Subcutaneous abdominal adipose tissue (tissue), 5 donors: ENCODE measurements at regions not wholly inside any gene's neighbourhood (a gene's known extent, or its start where the extent isn't known, plus 50 kb on each side); places are given as distances from the start of the nearest gene placed in this dataset.
"Not testable (repeated sequence)": the region's sequence is repeated elsewhere in the genome, so short reads cannot be mapped to it uniquely, and the experiment has no call there.

ENCODE experiments used
- H3K27ac ChIP-seq: one replicate; pipeline ENCODE4 v1.7.0; 2013; ENCODE audit warnings: low read depth, mild to moderate bottlenecking, inconsistent platforms, low read length, moderate library complexity
- H3K27me3 ChIP-seq, 5 donors: one replicate each; pipeline ENCODE4 v1.7.0; 2013; ENCODE audit warnings: low read length in 5 of 5, inconsistent platforms in 1 of 5; ENCODE audit not compliant: control insufficient read depth in 5 of 5, insufficient read depth in 4 of 5
- H3K36me3 ChIP-seq, 5 donors: one replicate each; pipeline ENCODE4 v1.7.0; 2013; ENCODE audit warnings: low read length in 5 of 5; ENCODE audit not compliant: control insufficient read depth in 5 of 5, insufficient read depth in 5 of 5
- H3K4me1 ChIP-seq, 5 donors: one replicate each; pipeline ENCODE4 v1.7.0; 2013; ENCODE audit warnings: low read length in 5 of 5, mild to moderate bottlenecking in 3 of 5, moderate library complexity in 1 of 5; ENCODE audit not compliant: control insufficient read depth in 5 of 5, insufficient read depth in 5 of 5
- H3K4me3 ChIP-seq, 5 donors: one replicate each; pipeline ENCODE4 v1.7.0; 2013; ENCODE audit warnings: low read length in 5 of 5, low read depth in 1 of 5
- H3K9ac ChIP-seq, 5 donors: one replicate each; pipeline ENCODE4 v1.7.0; 2013; ENCODE audit warnings: low read length in 5 of 5, mild to moderate bottlenecking in 4 of 5, moderate library complexity in 3 of 5
- H3K9me3 ChIP-seq, 5 donors: one replicate each; pipeline ENCODE4 v1.7.0; 2013; ENCODE audit warnings: low read length in 5 of 5; ENCODE audit not compliant: control insufficient read depth in 5 of 5
- donor health status: healthy.
- donor health status: healthy.
- donor health status: healthy.
- donor health status: healthy.
- donor health status: healthy.

GRCh38 chr12:9450127-9450567 is 157.6 kb downstream of the KLRB1 start:
- peaks cover 0 to 10% (median 3%) of the 10 kb centered on the region in 5 donors for H3K4me1 ChIP-seq
- not testable (repeated sequence) for H3K36me3 ChIP-seq, H3K9me3 ChIP-seq, H3K9ac ChIP-seq, H3K4me3 ChIP-seq, H3K27me3 ChIP-seq, H3K27ac ChIP-seq

- not testable (repeated sequence) for H3K36me3 ChIP-seq, H3K27me3 ChIP-seq, H3K9ac ChIP-seq, H3K27ac ChIP-seq, H3K4me3 ChIP-seq, H3K9me3 ChIP-seq
- peaks cover 0 to 10% (median 3%) of the 10 kb centered on the region in 5 donors for H3K4me1 ChIP-seq
Observed at GRCh38 chr12:9449657-9450126, 158.0 kb downstream of the KLRB1 start.

DNA sequence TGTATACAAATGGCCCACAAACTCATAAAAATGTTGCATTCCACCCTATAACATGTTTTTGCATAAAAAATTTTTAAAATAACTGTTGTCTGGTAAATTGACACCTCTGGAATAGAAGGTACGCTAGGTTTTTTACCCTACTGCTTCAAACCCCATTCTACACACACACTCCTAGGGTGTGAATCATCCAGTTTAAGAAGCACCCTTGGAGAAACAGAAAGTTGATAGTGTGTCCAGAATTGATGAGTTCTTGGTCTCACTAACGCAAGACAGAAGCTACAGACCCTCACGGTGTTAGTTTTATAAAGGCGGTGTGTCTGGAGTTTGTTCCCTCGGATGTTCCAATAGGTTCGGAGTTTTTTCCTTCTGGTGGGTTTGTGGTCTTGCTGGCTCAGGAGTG is 158.5 kb downstream of the KLRB1 start:
- Histone ChIP-seq H3K27ac (no peak overlapping the region), H3K4me1 (peaks cover 0 to 10% (median 3%) of the 10 kb centered on the region in 5 donors), H3K9me3 (no peaks in the 10 kb centered on the region), H3K4me3 (no peak overlapping the region), H3K27me3 (no peaks in the 10 kb centered on the region), H3K9ac (no peak overlapping the region), H3K36me3 (no peaks in the 10 kb centered on the region)

- not testable (repeated sequence) for H3K27ac ChIP-seq, H3K36me3 ChIP-seq, H3K27me3 ChIP-seq, H3K9me3 ChIP-seq
- Histone ChIP-seq H3K4me1 (peaks cover 0 to 10% (median 3%) of the 10 kb centered on the region in 5 donors), H3K9ac (peak overlapping the region in 1 of 5 donors; percentile 66), H3K4me3 (peak overlapping the region; percentile 66 to 79 (median 69))
Observed at GRCh38 chr12:9448648-9449047, 159.1 kb downstream of the KLRB1 start.

- Histone ChIP-seq H3K4me3 (peak overlapping the region; percentile 66 to 79 (median 69)), H3K4me1 (peaks cover 0 to 10% (median 3%) of the 10 kb centered on the region in 5 donors), H3K9ac (peak overlapping the region in 2 of 5 donors; percentile 55 to 73)
- not testable (repeated sequence) for H3K27ac ChIP-seq, H3K36me3 ChIP-seq, H3K9me3 ChIP-seq, H3K27me3 ChIP-seq
Observed at GRCh38 chr12:9447791-9448614, 159.7 kb downstream of the KLRB1 start.

- H3K4me3 ChIP-seq, result peak overlapping the region in 4 of 5 donors; percentile 66 to 75 (median 69)
- not testable (repeated sequence) for H3K36me3 ChIP-seq, H3K9me3 ChIP-seq, H3K27ac ChIP-seq, H3K27me3 ChIP-seq
- H3K9ac ChIP-seq, result peak overlapping the region in 2 of 5 donors; percentile 55 to 73
- peaks cover 0 to 10% (median 3%) of the 10 kb centered on the region in 5 donors for H3K4me1 ChIP-seq
Observed at GRCh38 chr12:9446883-9447761, 160.6 kb downstream of the KLRB1 start.

- H3K9me3 ChIP-seq, result not testable (repeated sequence)
Observed at GRCh38 chr12:9440428-9440827, 167.3 kb downstream of the KLRB1 start.

GRCh38 chr12:9435682-9436081 is 172.0 kb downstream of the KLRB1 start:
- not testable (repeated sequence) for H3K27me3 ChIP-seq, H3K4me3 ChIP-seq, H3K36me3 ChIP-seq, H3K27ac ChIP-seq, H3K4me1 ChIP-seq, H3K9me3 ChIP-seq, H3K9ac ChIP-seq

More at GRCh38 chr12:9440428-9440827, 167.3 kb downstream of the KLRB1 start:
- not testable (repeated sequence) for H3K27ac ChIP-seq, H3K4me1 ChIP-seq, H3K36me3 ChIP-seq, H3K4me3 ChIP-seq, H3K27me3 ChIP-seq, H3K9ac ChIP-seq

DNA sequence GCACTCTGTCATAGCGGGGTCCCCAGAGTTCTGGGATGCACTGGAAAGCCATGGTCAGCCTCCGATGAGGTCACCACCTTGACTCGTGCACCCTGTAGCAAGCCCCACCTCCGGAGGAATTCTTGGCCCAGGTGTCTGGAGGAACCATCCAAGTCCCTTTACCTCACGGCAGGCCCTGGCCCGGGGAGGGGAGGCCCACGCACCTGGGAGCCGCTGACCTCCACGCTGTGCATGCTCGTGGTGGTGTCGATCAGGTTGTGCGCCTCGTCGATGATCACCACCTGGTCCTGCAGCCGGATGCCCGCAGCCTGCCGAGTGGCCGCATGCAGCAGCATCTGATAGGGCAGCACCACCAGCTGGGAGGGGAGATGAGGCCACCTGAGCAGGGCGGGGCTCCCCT is 177.3 kb downstream of the KLRB1 start:
- H3K27ac ChIP-seq, H3K36me3 ChIP-seq, H3K9ac ChIP-seq, H3K4me3 ChIP-seq, H3K27me3 ChIP-seq, H3K9me3 ChIP-seq, H3K4me1 ChIP-seq: not testable (repeated sequence)

DNA sequence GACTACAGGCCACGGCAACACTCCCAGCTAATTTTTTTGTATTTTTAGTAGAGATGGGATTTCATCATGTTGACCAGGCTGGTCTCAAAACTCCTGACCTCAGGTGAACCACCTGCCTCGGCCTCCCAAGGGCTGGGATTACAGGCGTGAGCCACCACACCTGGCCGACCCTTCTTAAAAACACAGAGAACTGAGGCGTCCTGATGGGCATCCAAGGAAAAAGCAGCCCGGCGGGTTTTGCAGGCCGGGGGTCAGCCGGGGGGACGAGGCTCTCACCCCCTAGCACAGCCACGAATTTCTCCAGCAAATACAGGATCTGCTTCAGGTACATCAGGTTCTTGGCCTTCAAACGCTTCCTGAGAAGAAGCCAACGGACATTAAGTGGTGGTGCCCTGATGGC is 178.9 kb downstream of the KLRB1 start:
- not testable (repeated sequence) for H3K4me1 ChIP-seq, H3K9ac ChIP-seq, H3K36me3 ChIP-seq, H3K4me3 ChIP-seq, H3K27ac ChIP-seq, H3K9me3 ChIP-seq, H3K27me3 ChIP-seq
